Transverse colon (tissue), 4 donors: ENCODE measurements at regions not wholly inside any gene's neighbourhood (a gene's known extent, or its start where the extent isn't known, plus 50 kb on each side); places are given as distances from the start of the nearest gene placed in this dataset.

Experiments used
- CTCF ChIP-seq, 5 experiments: fragments of 200-600 bp in 3 of 5; fragments of 450-650 bp in 2 of 5; sonication (generic) in 3 of 5; IDR thresholded peaks; 1 replicate in 2 of 5; 2 replicates in 3 of 5; pipeline ENCODE4 v1.5.1; 2016 to 2017; ENCODE audit warnings: antibody characterized with exemption in 5 of 5, inconsistent platforms in 3 of 5, mild to moderate bottlenecking in 2 of 5, moderate library complexity in 1 of 5
- EP300 ChIP-seq: sonication (generic); formaldehyde crosslinking; IDR thresholded peaks from one replicate; pipeline ENCODE4 v1.6.1; 2017; ENCODE audit warnings: antibody characterized with exemption, low read depth
- POLR2A ChIP-seq: fragments of 450-650 bp; IDR thresholded peaks from one replicate; pipeline ENCODE4 v1.6.1; 2016; ENCODE audit warnings: antibody characterized with exemption, mild to moderate bottlenecking, moderate library complexity
- POLR2AphosphoS5 ChIP-seq, 3 donors: sonication (generic); formaldehyde crosslinking; IDR thresholded peaks; one replicate each; pipeline ENCODE4 v1.6.1; 2016; ENCODE audit warnings: antibody characterized with exemption in 3 of 3

GRCh38 chr3:182135056-182135455, 423.3 kb downstream of the SOX2 start:
- TF ChIP-seq EP300 (no peak), POLR2A (no peak), CTCF (IDR thresholded peaks at IDR 0.05) (no peak), POLR2AphosphoS5 (IDR thresholded peaks at IDR 0.05) (no peak)
